ENCODE measurements at regions not wholly inside any gene's neighbourhood (a gene's known extent, or its start where the extent isn't known, plus 50 kb on each side); places are given as distances from the start of the nearest gene placed in this dataset.

- TF ChIP-seq CTCF (IDR thresholded peaks at IDR 0.05; ENCODE audit: low read depth, low read length) (no peak), POLR2A (IDR thresholded peaks at IDR 0.05; ENCODE audit: extremely low read depth, insufficient read length) (no peak), MAX (IDR thresholded peaks at IDR 0.05; ENCODE audit: low read depth, low read length) (no peak), MYC (IDR thresholded peaks at IDR 0.05; ENCODE audit: low read depth, low read length) (no peak)
Measured at GRCh38 chr11:70577258-70577603, 178.9 kb downstream of the CTTN start.

Measured in NB4 (cell line).